HepG2 (cell line): ENCODE measurements at regions not wholly inside any gene's neighbourhood (a gene's known extent, or its start where the extent isn't known, plus 50 kb on each side); places are given as distances from the start of the nearest gene placed in this dataset.

Source experiments
- ATAC-seq: fragments of 200-7000 bp; cut with Tn5 transposase; 3 replicates; pipeline ENCODE4 v1.9.1; 2020; ENCODE audit warnings: mild to moderate bottlenecking, moderate library complexity
- BruUV-seq: library from RNA; stranded (reverse); fragments of 400-500 nt; replicated peaks from 2 replicates; lab custom pipeline; 2021; lab: Mats Ljungman, UMichigan
- CTCF ChIA-PET: fragments of 300-600 bp; formaldehyde crosslinking; extraction: SDS; loops from one replicate; lab custom pipeline; 2021; ENCODE audit warnings: low total read pairs, inconsistent platforms, low intra/inter-chr PET ratio; lab: Yijun Ruan, JAX
- POLR2A ChIA-PET: fragments of 350-600 bp; sonication (Branson Sonifier 250); formaldehyde crosslinking; loops from one replicate; lab custom pipeline; 2020; ENCODE audit warnings: antibody characterized with exemption, inconsistent platforms; lab: Yijun Ruan, JAX
- DNase-seq: peaks from one replicate; pipeline ENCODE4 v3.0.0-alpha.2; 2015; ENCODE audit warnings: low spot score
- FAIRE-seq: peaks from 3 replicates; lab custom pipeline; 2011; peaks lifted over from hg19 to GRCh38; lab: Jason Lieb, UNC
- H2AFZ ChIP-seq: one replicate; pipeline ENCODE4 v1.6.1; 2011; ENCODE audit warnings: low read length, inconsistent platforms
- H3K27ac ChIP-seq: fragments of 300-600 bp; 3 replicates; pipeline ENCODE4 v1.8.0; 2011; ENCODE audit warnings: mixed run types, mild to moderate bottlenecking, mixed read lengths, low read length, inconsistent platforms; ENCODE audit not compliant: insufficient read depth; ENCODE audit errors: extremely low read length
- H3K27me3 ChIP-seq, 2 experiments: fragments of 200-600 bp in 1 of 2; 2 replicates in 1 of 2; 3 replicates in 1 of 2; pipeline versions ENCODE4 v1.6.0 to v1.8.0; 2011; ENCODE audit warnings: low read length in 2 of 2, mild to moderate bottlenecking in 2 of 2, moderate library complexity in 2 of 2, inconsistent platforms in 1 of 2; ENCODE audit not compliant: insufficient read depth in 2 of 2, control insufficient read depth in 1 of 2
- H3K36me3 ChIP-seq, 2 experiments: fragments of 200-600 bp in 1 of 2; replicated peaks in 1 of 2; 2 replicates in 1 of 2; 3 replicates in 1 of 2; pipeline versions ENCODE4 v1.5.1 to v1.8.0; 2011; ENCODE audit warnings: low read length in 2 of 2, inconsistent platforms in 1 of 2; ENCODE audit not compliant: insufficient read depth in 2 of 2, control insufficient read depth in 1 of 2
- H3K4me1 ChIP-seq: 2 replicates; pipeline ENCODE4 v1.5.1; 2012; ENCODE audit warnings: low read length, inconsistent platforms; ENCODE audit not compliant: insufficient read depth
- H3K4me2 ChIP-seq: 2 replicates; pipeline ENCODE4 v1.6.0; 2011; ENCODE audit warnings: low read depth, low read length, inconsistent platforms
- H3K4me3 ChIP-seq, 3 experiments: fragments of 200-600 bp in 1 of 3; sonication (generic), shearing (Covaris generic) in 1 of 3; replicated peaks in 1 of 3; 2 replicates each; pipeline ENCODE4 v1.5.1; 2011 to 2016; ENCODE audit warnings: low read length in 3 of 3, inconsistent platforms in 2 of 3, low read depth in 2 of 3, mild to moderate bottlenecking in 2 of 3, control low read depth in 1 of 3, mixed read lengths in 1 of 3; ENCODE audit not compliant: insufficient read depth in 1 of 3
- H3K79me2 ChIP-seq: one replicate; pipeline ENCODE4 v1.6.1; 2011; ENCODE audit warnings: low read length, inconsistent platforms; ENCODE audit not compliant: insufficient read depth
- H3K9ac ChIP-seq: 2 replicates; pipeline ENCODE4 v1.6.0; 2011; ENCODE audit warnings: mild to moderate bottlenecking, low read depth, low read length, inconsistent platforms; ENCODE audit not compliant: insufficient read depth
- H3K9me3 ChIP-seq: 2 replicates; pipeline ENCODE4 v1.5.1; 2012; ENCODE audit warnings: mild to moderate bottlenecking, low read length
- H4K20me1 ChIP-seq: 2 replicates; pipeline ENCODE4 v1.6.0; 2011; ENCODE audit warnings: inconsistent platforms, mild to moderate bottlenecking, low read length, moderate library complexity; ENCODE audit not compliant: insufficient read depth
- FOXC1 ChIP-seq: sonication (generic); formaldehyde crosslinking; IDR thresholded peaks from 2 replicates; pipeline ENCODE4 v1.8.0; 2022; ENCODE audit warnings: mild to moderate bottlenecking, missing genetic modification reagents, borderline replicate concordance
- KMT2B ChIP-seq: IDR thresholded peaks from 2 replicates; pipeline ENCODE4 v1.6.1; 2016; ENCODE audit warnings: missing genetic modification reagents, missing compliant biosample characterization
- MXI1 ChIP-seq: IDR thresholded peaks from 3 replicates; pipeline ENCODE4 v1.6.1; 2012; ENCODE audit warnings: low read depth, low read length, inconsistent platforms, borderline replicate concordance
- PHF20 ChIP-seq: sonication (generic); formaldehyde crosslinking; IDR thresholded peaks from 2 replicates; pipeline ENCODE4 v1.5.0; 2020; ENCODE audit warnings: mild to moderate bottlenecking, missing genetic modification reagents
- RFX1 ChIP-seq: fragments of 450-650 bp; IDR thresholded peaks from 2 replicates; pipeline ENCODE4 v1.6.1; 2017
- ZC3H13 ChIP-seq: sonication (generic); formaldehyde crosslinking; IDR thresholded peaks from 2 replicates; pipeline ENCODE4 v1.8.1; 2023; ENCODE audit warnings: mild to moderate bottlenecking, missing genetic modification reagents, moderate library complexity
- ZNF121 ChIP-seq: sonication (generic); formaldehyde crosslinking; IDR thresholded peaks from 2 replicates; pipeline ENCODE4 v1.5.0; 2020; ENCODE audit warnings: mild to moderate bottlenecking, missing genetic modification reagents
- ZNF598 ChIP-seq: sonication (generic); formaldehyde crosslinking; IDR thresholded peaks from 2 replicates; pipeline ENCODE4 v1.5.1; 2020; ENCODE audit warnings: mild to moderate bottlenecking, missing genetic modification reagents, borderline replicate concordance
- ZNF839 ChIP-seq: sonication (generic); formaldehyde crosslinking; IDR thresholded peaks from 2 replicates; pipeline ENCODE4 v1.4.0; 2020; ENCODE audit warnings: missing genetic modification reagents, mild to moderate bottlenecking, borderline replicate concordance
- WGBS: methylation state at CpG from one replicate; pipeline ENCODE4 v1.1.6; 2017; ENCODE audit warnings: low lambda C conversion rate; 5-methylcytosine and 5-hydroxymethylcytosine counted together
- in situ Hi-C: cut with HindIII; loops from 2 replicates; pipeline ENCODE4 v1.10.0; 2017; ENCODE audit warnings: low pct_unique_long_range_greater_than_20kb; ENCODE audit not compliant: extremely low pct_ligation_motif_present
- intact Hi-C: fragments of 100-400 bp; cut with micrococcal nuclease; formaldehyde crosslinking; loops from one replicate; pipeline ENCODE4 v1.10.0; 2022; ENCODE audit not compliant: unreplicated experiment
- TF ChIP-seq, protein P1 (sequence below): sonication (generic); formaldehyde crosslinking; IDR thresholded peaks from 2 replicates; pipeline ENCODE4 v1.4.0; 2020; ENCODE audit warnings: missing genetic modification reagents, mild to moderate bottlenecking, borderline replicate concordance
- TF ChIP-seq, protein P2 (sequence below): IDR thresholded peaks from 2 replicates; pipeline ENCODE4 v1.6.1; 2018; ENCODE audit warnings: missing genetic modification reagents, mild to moderate bottlenecking, missing compliant biosample characterization

DNA sequence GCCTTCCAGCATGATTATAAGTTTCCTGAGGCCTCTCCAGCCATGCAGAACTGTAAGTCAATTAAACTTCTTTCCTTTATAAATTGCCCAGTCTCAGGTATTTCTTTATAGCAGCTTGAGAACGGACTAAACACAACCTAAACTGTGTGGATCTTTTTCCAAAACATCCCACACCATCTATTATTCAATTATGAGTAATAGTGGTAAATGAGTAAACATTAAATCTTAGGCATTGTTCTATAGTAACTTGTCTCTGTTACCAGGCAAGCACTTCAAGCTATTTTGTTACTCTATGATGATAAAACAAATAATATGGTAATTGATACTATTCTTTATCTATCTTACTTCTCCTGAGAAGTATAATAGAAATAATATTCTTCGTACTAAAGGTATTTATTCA is 536.9 kb upstream of the CHAC2 start:
- Histone ChIP-seq H3K4me1 (no peaks in the 10 kb centered on the region), H3K4me3 (no peak overlapping the region), H3K9me3 (no peaks in the 10 kb centered on the region), H3K36me3 (no peaks in the 10 kb centered on the region), H3K27ac (no peak overlapping the region), H2AFZ (no peak overlapping the region), H3K79me2 (no peaks in the 10 kb centered on the region), H3K9ac (no peak overlapping the region), H3K27me3 (no peaks in the 10 kb centered on the region), H3K4me2 (no peak overlapping the region), H4K20me1 (no peaks in the 10 kb centered on the region)
- WGBS: under 1% methylated on average over 2 of the region's 2 CpGs
- ATAC-seq (no peak), DNase-seq (no peak), FAIRE-seq (no peak)
- in situ Hi-C loops (no loop called here), intact Hi-C loops (no loop called here)
- ChIA-PET CTCF (no interaction called here), POLR2A (no interaction called here)
- no peak for TF ChIP-seq KMT2B
- TF ChIP-seq MXI1: no peak
- TF ChIP-seq ZC3H13 (CRISPR knock-in tag): no peak
- TF ChIP-seq ZNF121: no peak
- TF ChIP-seq, protein P1, sequence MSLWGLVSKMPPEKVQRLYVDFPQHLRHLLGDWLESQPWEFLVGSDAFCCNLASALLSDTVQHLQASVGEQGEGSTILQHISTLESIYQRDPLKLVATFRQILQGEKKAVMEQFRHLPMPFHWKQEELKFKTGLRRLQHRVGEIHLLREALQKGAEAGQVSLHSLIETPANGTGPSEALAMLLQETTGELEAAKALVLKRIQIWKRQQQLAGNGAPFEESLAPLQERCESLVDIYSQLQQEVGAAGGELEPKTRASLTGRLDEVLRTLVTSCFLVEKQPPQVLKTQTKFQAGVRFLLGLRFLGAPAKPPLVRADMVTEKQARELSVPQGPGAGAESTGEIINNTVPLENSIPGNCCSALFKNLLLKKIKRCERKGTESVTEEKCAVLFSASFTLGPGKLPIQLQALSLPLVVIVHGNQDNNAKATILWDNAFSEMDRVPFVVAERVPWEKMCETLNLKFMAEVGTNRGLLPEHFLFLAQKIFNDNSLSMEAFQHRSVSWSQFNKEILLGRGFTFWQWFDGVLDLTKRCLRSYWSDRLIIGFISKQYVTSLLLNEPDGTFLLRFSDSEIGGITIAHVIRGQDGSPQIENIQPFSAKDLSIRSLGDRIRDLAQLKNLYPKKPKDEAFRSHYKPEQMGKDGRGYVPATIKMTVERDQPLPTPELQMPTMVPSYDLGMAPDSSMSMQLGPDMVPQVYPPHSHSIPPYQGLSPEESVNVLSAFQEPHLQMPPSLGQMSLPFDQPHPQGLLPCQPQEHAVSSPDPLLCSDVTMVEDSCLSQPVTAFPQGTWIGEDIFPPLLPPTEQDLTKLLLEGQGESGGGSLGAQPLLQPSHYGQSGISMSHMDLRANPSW (CRISPR knock-in tag): no peak
- TF ChIP-seq, protein P2, sequence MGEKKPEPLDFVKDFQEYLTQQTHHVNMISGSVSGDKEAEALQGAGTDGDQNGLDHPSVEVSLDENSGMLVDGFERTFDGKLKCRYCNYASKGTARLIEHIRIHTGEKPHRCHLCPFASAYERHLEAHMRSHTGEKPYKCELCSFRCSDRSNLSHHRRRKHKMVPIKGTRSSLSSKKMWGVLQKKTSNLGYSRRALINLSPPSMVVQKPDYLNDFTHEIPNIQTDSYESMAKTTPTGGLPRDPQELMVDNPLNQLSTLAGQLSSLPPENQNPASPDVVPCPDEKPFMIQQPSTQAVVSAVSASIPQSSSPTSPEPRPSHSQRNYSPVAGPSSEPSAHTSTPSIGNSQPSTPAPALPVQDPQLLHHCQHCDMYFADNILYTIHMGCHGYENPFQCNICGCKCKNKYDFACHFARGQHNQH (CRISPR knock-in tag): no peak
- TF ChIP-seq FOXC1: no peak
- no peak for TF ChIP-seq ZNF598
- no peak for TF ChIP-seq ZNF839 (CRISPR knock-in tag)
- TF ChIP-seq RFX1: no peak
- no peak for TF ChIP-seq PHF20 (CRISPR knock-in tag)
- no TSS peak for BruUV-seq
